Mesendoderm (in vitro differentiated cells): ENCODE measurements at regions not wholly inside any gene's neighbourhood (a gene's known extent, or its start where the extent isn't known, plus 50 kb on each side); places are given as distances from the start of the nearest gene placed in this dataset.

Source experiments
- DNase-seq: peaks from one replicate; pipeline ENCODE4 v3.0.0; 2013
- H2AK5ac ChIP-seq: 2 replicates; pipeline ENCODE4 v1.6.1; 2013; ENCODE audit warnings: low read length, inconsistent platforms
- H2BK120ac ChIP-seq: 2 replicates; pipeline ENCODE4 v1.6.1; 2013; ENCODE audit warnings: low read depth, mild to moderate bottlenecking, low read length, moderate library complexity, mixed read lengths
- H2BK15ac ChIP-seq: replicated peaks from 2 replicates; pipeline ENCODE4 v1.6.1; 2013; ENCODE audit warnings: low read depth, mild to moderate bottlenecking, moderate library complexity
- H2BK5ac ChIP-seq: 2 replicates; pipeline ENCODE4 v1.6.1; 2013; ENCODE audit warnings: low read length, inconsistent platforms
- H3K18ac ChIP-seq: 2 replicates; pipeline ENCODE4 v1.6.1; 2013; ENCODE audit warnings: mild to moderate bottlenecking, low read length, mixed read lengths
- H3K23ac ChIP-seq: one replicate; pipeline ENCODE4 v1.6.1; 2013; ENCODE audit warnings: low read length
- H3K27ac ChIP-seq: 2 replicates; pipeline ENCODE4 v1.5.1; 2013; ENCODE audit warnings: low read depth, mild to moderate bottlenecking, inconsistent platforms, low read length, moderate library complexity
- H3K27me3 ChIP-seq: 2 replicates; pipeline ENCODE4 v1.6.1; 2013; ENCODE audit warnings: low read length, control low read depth, mild to moderate bottlenecking, inconsistent platforms; ENCODE audit not compliant: insufficient read depth, poor library complexity
- H3K36me3 ChIP-seq: 2 replicates; pipeline ENCODE4 v1.6.1; 2013; ENCODE audit warnings: low read length, inconsistent platforms; ENCODE audit not compliant: control insufficient read depth, insufficient read depth
- H3K4ac ChIP-seq: one replicate; pipeline ENCODE4 v1.6.1; 2013; ENCODE audit warnings: low read depth, mild to moderate bottlenecking, low read length, moderate library complexity
- H3K4me1 ChIP-seq: 2 replicates; pipeline ENCODE4 v1.6.1; 2013; ENCODE audit warnings: low read depth, low read length, inconsistent platforms; ENCODE audit not compliant: control insufficient read depth
- H3K4me2 ChIP-seq: 2 replicates; pipeline ENCODE4 v1.6.1; 2013; ENCODE audit warnings: low read length
- H3K4me3 ChIP-seq: 2 replicates; pipeline ENCODE4 v1.5.1; 2013; ENCODE audit warnings: mild to moderate bottlenecking, low read length
- H3K56ac ChIP-seq: one replicate; pipeline ENCODE4 v1.6.1; 2013; ENCODE audit warnings: low read length
- H3K79me1 ChIP-seq: 2 replicates; pipeline ENCODE4 v1.6.1; 2013; ENCODE audit warnings: low read length, inconsistent platforms
- H3K79me2 ChIP-seq: 2 replicates; pipeline ENCODE4 v1.6.1; 2013; ENCODE audit warnings: mild to moderate bottlenecking, low read length; ENCODE audit not compliant: control insufficient read depth, insufficient read depth
- H3K9ac ChIP-seq: 2 replicates; pipeline ENCODE4 v1.6.1; 2013; ENCODE audit warnings: low read length, inconsistent platforms
- H4K5ac ChIP-seq: one replicate; pipeline ENCODE4 v1.6.1; 2013; ENCODE audit warnings: low read length
- H4K8ac ChIP-seq: one replicate; pipeline ENCODE4 v1.6.1; 2013; ENCODE audit warnings: low read depth, mild to moderate bottlenecking, control low read depth, low read length, moderate library complexity
- WGBS: extraction: QIAGEN DNeasy Blood & Tissue Kit; methylation state at CpG from one replicate; pipeline ENCODE4 v1.1.7; 2013; ENCODE audit warnings: low lambda C conversion rate, missing lambda C conversion rate; ENCODE audit not compliant: insufficient coverage; ENCODE audit errors: extremely low coverage; 5-methylcytosine and 5-hydroxymethylcytosine counted together

GRCh38 chr18:73009691-73010090 lies 141.9 kb upstream of the NETO1 start:
- Histone ChIP-seq H2BK5ac (no peak overlapping the region), H2BK120ac (no peak overlapping the region), H3K4me2 (no peak overlapping the region), H2AK5ac (no peak overlapping the region), H3K27ac (no peak overlapping the region), H3K23ac (no peak overlapping the region), H4K5ac (no peak overlapping the region), H3K27me3 (no peaks in the 10 kb centered on the region), H3K79me2 (no peaks in the 10 kb centered on the region), H3K79me1 (no peaks in the 10 kb centered on the region), H3K4me1 (no peaks in the 10 kb centered on the region), H3K56ac (no peak overlapping the region), H2BK15ac (no peak overlapping the region), H3K4me3 (no peak overlapping the region), H3K4ac (no peak overlapping the region), H3K36me3 (no peaks in the 10 kb centered on the region), H3K18ac (no peak overlapping the region), H4K8ac (no peak overlapping the region), H3K9ac (no peak overlapping the region)
- 100% methylated on average over 2 of the region's 4 CpGs for WGBS
- DNase-seq = no peak

- Histone ChIP-seq H3K18ac (no peak overlapping the region), H2BK5ac (no peak overlapping the region), H3K4me1 (no peaks in the 10 kb centered on the region), H3K23ac (no peak overlapping the region), H3K27me3 (no peaks in the 10 kb centered on the region), H2BK15ac (no peak overlapping the region), H4K5ac (no peak overlapping the region), H3K4me2 (no peak overlapping the region), H2BK120ac (no peak overlapping the region), H4K8ac (no peak overlapping the region), H3K36me3 (no peaks in the 10 kb centered on the region), H3K56ac (no peak overlapping the region), H3K9ac (no peak overlapping the region), H2AK5ac (no peak overlapping the region), H3K27ac (no peak overlapping the region), H3K4me3 (no peak overlapping the region), H3K79me2 (no peaks in the 10 kb centered on the region), H3K79me1 (no peaks in the 10 kb centered on the region), H3K4ac (no peak overlapping the region)
- no CpG with 5 or more reads among the region's 4 CpGs for WGBS
- no peak for DNase-seq
These were observed 140.1 kb upstream of the NETO1 start for GRCh38 chr18:73007915-73008308.

GRCh38 chr18:73007195-73007914 lies 139.6 kb upstream of the NETO1 start:
- H2BK5ac ChIP-seq = no peak overlapping the region

GRCh38 chr18:73006331-73006730 lies 138.5 kb upstream of the NETO1 start:
- H3K56ac ChIP-seq = no peak overlapping the region
- no peak overlapping the region for H3K27ac ChIP-seq
- H3K27me3 ChIP-seq = no peaks in the 10 kb centered on the region
- no peak overlapping the region for H2BK5ac ChIP-seq
- no peak for DNase-seq
- H3K4me2 ChIP-seq = no peak overlapping the region
- WGBS = no CpG with 5 or more reads among the region's 3 CpGs
- no peak overlapping the region for H3K18ac ChIP-seq
- H4K8ac ChIP-seq = no peak overlapping the region
- no peaks in the 10 kb centered on the region for H3K36me3 ChIP-seq
- no peak overlapping the region for H3K4ac ChIP-seq
- H2BK120ac ChIP-seq = no peak overlapping the region
- H2AK5ac ChIP-seq = no peak overlapping the region
- H2BK15ac ChIP-seq = no peak overlapping the region
- H3K9ac ChIP-seq = no peak overlapping the region
- no peaks in the 10 kb centered on the region for H3K79me1 ChIP-seq
- H3K4me3 ChIP-seq = no peak overlapping the region
- H3K23ac ChIP-seq = no peak overlapping the region
- H3K4me1 ChIP-seq = no peaks in the 10 kb centered on the region
- H3K79me2 ChIP-seq = no peaks in the 10 kb centered on the region
- no peak overlapping the region for H4K5ac ChIP-seq

More at GRCh38 chr18:73007195-73007914, 139.6 kb upstream of the NETO1 start:
- Histone ChIP-seq H3K23ac (no peak overlapping the region), H2AK5ac (no peak overlapping the region), H3K56ac (no peak overlapping the region), H2BK120ac (no peak overlapping the region), H3K79me2 (no peaks in the 10 kb centered on the region), H3K27ac (no peak overlapping the region), H4K5ac (no peak overlapping the region), H3K18ac (no peak overlapping the region), H3K4me1 (no peaks in the 10 kb centered on the region), H3K4me3 (no peak overlapping the region), H3K9ac (no peak overlapping the region), H4K8ac (no peak overlapping the region), H3K4ac (no peak overlapping the region), H3K79me1 (no peaks in the 10 kb centered on the region), H3K27me3 (no peaks in the 10 kb centered on the region), H3K4me2 (no peak overlapping the region), H3K36me3 (no peaks in the 10 kb centered on the region), H2BK15ac (no peak overlapping the region)
- no CpG with 5 or more reads among the region's 6 CpGs for WGBS
- no peak for DNase-seq

GRCh38 chr18:73004260-73004659 lies 136.5 kb upstream of the NETO1 start:
- H2AK5ac ChIP-seq = no peak overlapping the region
- H3K27ac ChIP-seq = no peak overlapping the region
- no peak overlapping the region for H4K5ac ChIP-seq
- no peak for DNase-seq
- H3K4ac ChIP-seq = no peak overlapping the region
- H3K4me2 ChIP-seq = no peak overlapping the region
- H3K18ac ChIP-seq = no peak overlapping the region
- H3K23ac ChIP-seq = no peak overlapping the region
- no peaks in the 10 kb centered on the region for H3K36me3 ChIP-seq
- H2BK120ac ChIP-seq = no peak overlapping the region
- H3K4me3 ChIP-seq = no peak overlapping the region
- no peak overlapping the region for H3K56ac ChIP-seq
- no peak overlapping the region for H4K8ac ChIP-seq
- no peak overlapping the region for H2BK5ac ChIP-seq
- no peak overlapping the region for H3K9ac ChIP-seq
- no peak overlapping the region for H2BK15ac ChIP-seq
- no peaks in the 10 kb centered on the region for H3K4me1 ChIP-seq
- H3K27me3 ChIP-seq = no peaks in the 10 kb centered on the region
- no peaks in the 10 kb centered on the region for H3K79me1 ChIP-seq
- H3K79me2 ChIP-seq = no peaks in the 10 kb centered on the region
- no CpG with 5 or more reads among the region's 2 CpGs for WGBS

GRCh38 chr18:72999971-73000607 lies 132.3 kb upstream of the NETO1 start:
- Histone ChIP-seq H3K4me3 (no peak overlapping the region), H2BK120ac (no peak overlapping the region), H3K79me1 (no peaks in the 10 kb centered on the region), H3K4me2 (no peak overlapping the region), H3K79me2 (no peaks in the 10 kb centered on the region), H3K27me3 (no peaks in the 10 kb centered on the region), H4K8ac (no peak overlapping the region), H4K5ac (no peak overlapping the region), H3K27ac (no peak overlapping the region), H3K23ac (no peak overlapping the region), H3K18ac (no peak overlapping the region), H3K4ac (no peak overlapping the region), H2BK15ac (no peak overlapping the region), H3K4me1 (no peaks in the 10 kb centered on the region), H2BK5ac (no peak overlapping the region), H2AK5ac (no peak overlapping the region), H3K36me3 (no peaks in the 10 kb centered on the region), H3K56ac (no peak overlapping the region), H3K9ac (no peak overlapping the region)
- DNase-seq = no peak
